22Rv1 (cell line): ENCODE measurements at regions not wholly inside any gene's neighbourhood (a gene's known extent, or its start where the extent isn't known, plus 50 kb on each side); places are given as distances from the start of the nearest gene placed in this dataset.

ENCODE experiments used
- CTCF ChIP-seq: fragments of 450-650 bp; IDR thresholded peaks from 2 replicates; pipeline ENCODE4 v1.5.1; 2017; ENCODE audit warnings: mild to moderate bottlenecking
- ZFX ChIP-seq: fragments of 450-650 bp; IDR thresholded peaks from 2 replicates; pipeline ENCODE4 v1.6.1; 2017; ENCODE audit warnings: antibody characterized with exemption, borderline replicate concordance

DNA sequence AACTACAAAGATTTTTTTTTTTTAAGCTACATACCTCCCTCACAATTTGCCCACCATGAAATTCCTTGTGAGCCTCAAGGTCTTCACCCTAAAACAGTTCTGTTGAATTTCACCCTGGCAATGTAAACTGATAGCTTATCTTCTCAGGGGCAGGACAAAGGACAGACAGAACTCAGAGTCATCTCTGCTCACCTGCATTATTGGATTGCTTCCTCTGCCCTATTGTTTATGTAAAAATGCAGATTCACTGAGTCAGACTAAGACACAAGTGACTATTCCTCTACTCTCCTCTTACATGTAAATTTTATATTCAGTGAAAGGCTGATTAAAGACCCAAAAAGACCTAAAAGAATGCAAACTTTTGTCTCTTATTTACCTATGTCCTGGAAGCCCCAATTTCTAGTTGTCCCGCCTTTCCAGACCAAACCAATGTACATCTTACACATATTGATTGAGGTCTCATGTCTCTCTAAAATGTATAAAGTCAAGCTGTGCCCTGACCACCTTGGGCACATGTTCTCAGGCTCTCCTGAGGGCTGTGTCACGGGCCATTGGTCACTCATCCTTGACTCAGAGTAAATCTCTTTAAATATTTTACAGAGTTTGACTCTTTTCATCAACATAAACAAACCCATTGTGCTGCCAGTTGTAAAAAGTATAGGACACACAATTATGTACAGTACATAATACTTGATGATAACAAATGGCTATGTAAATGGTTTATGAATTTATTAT lies 440.2 kb downstream of the HTR7 start:
- TF ChIP-seq CTCF (no peak), ZFX (no peak)
